Sigmoid colon (tissue), 6 donors: ENCODE measurements at regions not wholly inside any gene's neighbourhood (a gene's known extent, or its start where the extent isn't known, plus 50 kb on each side); places are given as distances from the start of the nearest gene placed in this dataset.

Experiments
- DNase-seq: peaks from one replicate; pipeline ENCODE4 v3.0.0-alpha.2; 2019
- H3K27ac ChIP-seq, 4 donors: fragments of 200-600 bp; sonication (generic); one replicate each; pipeline ENCODE4 v1.5.1; 2016 to 2019; ENCODE audit warnings: mild to moderate bottlenecking in 1 of 4
- H3K27me3 ChIP-seq, 3 donors: fragments of 200-600 bp; sonication (generic); one replicate each; pipeline ENCODE4 v1.5.1; 2019; ENCODE audit warnings: mild to moderate bottlenecking in 1 of 3
- H3K36me3 ChIP-seq, 4 donors: fragments of 200-600 bp; sonication (generic); one replicate each; pipeline ENCODE4 v1.5.1; 2016 to 2019
- H3K4me1 ChIP-seq, 4 donors: fragments of 200-600 bp; sonication (generic); one replicate each; pipeline ENCODE4 v1.5.1; 2017 to 2019
- H3K4me3 ChIP-seq, 4 donors: fragments of 200-600 bp; sonication (generic); one replicate each; pipeline ENCODE4 v1.5.1; 2017 to 2019; ENCODE audit warnings: mild to moderate bottlenecking in 2 of 4, moderate library complexity in 1 of 4
- H3K9me3 ChIP-seq, 4 donors: fragments of 200-600 bp in 3 of 4; sonication (generic) in 3 of 4; one replicate each; pipeline versions ENCODE4 v1.5.1 to v1.6.1; 2013 to 2019
- CTCF ChIP-seq, 4 experiments: fragments of 450-650 bp in 3 of 4; fragments of 200-600 bp in 1 of 4; IDR thresholded peaks; one replicate each; pipeline ENCODE4 v1.5.1; 2016 to 2019; ENCODE audit warnings: antibody characterized with exemption in 4 of 4, mild to moderate bottlenecking in 3 of 4, moderate library complexity in 2 of 4
- EP300 ChIP-seq, 4 donors: sonication (generic); formaldehyde crosslinking; IDR thresholded peaks; one replicate each; pipeline ENCODE4 v1.6.1; 2017; ENCODE audit warnings: antibody characterized with exemption in 4 of 4
- POLR2A ChIP-seq, 2 donors: fragments of 450-650 bp; IDR thresholded peaks; one replicate each; pipeline ENCODE4 v1.6.1; 2016; ENCODE audit warnings: antibody characterized with exemption in 2 of 2, mild to moderate bottlenecking in 2 of 2, moderate library complexity in 2 of 2
- POLR2AphosphoS5 ChIP-seq, 4 donors: sonication (generic); formaldehyde crosslinking; IDR thresholded peaks; one replicate each; pipeline ENCODE4 v1.6.1; 2017; ENCODE audit warnings: antibody characterized with exemption in 4 of 4
- WGBS, 2 donors: extraction: QIAGEN DNeasy Blood & Tissue Kit; methylation state at CpG; one replicate each; pipeline ENCODE4 v1.1.7; 2013; 5-methylcytosine and 5-hydroxymethylcytosine counted together
- intact Hi-C: fragments of 100-400 bp; cut with DNase I; formaldehyde crosslinking; loops from one replicate; pipeline ENCODE4 v1.15.1; 2023
- donor health status: healthy with polysubstance abuse.
- donor health status: healthy.

GRCh38 chr17:79500745-79501618 is 109.9 kb downstream of the RBFOX3 start:
- H3K4me1 ChIP-seq = peaks cover 0 to 7% (median 0%) of the 10 kb centered on the region in 4 donors
- no peaks in the 10 kb centered on the region for H3K9me3 ChIP-seq
- no peak for DNase-seq
- intact Hi-C loops = no loop called here
- no peaks in the 10 kb centered on the region for H3K36me3 ChIP-seq
- H3K27me3 ChIP-seq = no peaks in the 10 kb centered on the region
- no peak overlapping the region for H3K27ac ChIP-seq
- 17 to 42% methylated on average over 23 of the region's 23 CpGs for WGBS, 2 donors
- TF ChIP-seq CTCF (IDR thresholded peaks at IDR 0.05) (no peak), EP300 (IDR thresholded peaks at IDR 0.05) (no peak), POLR2AphosphoS5 (IDR thresholded peaks at IDR 0.05) (no peak), POLR2A (IDR thresholded peaks at IDR 0.05) (no peak)
- no peak overlapping the region for H3K4me3 ChIP-seq

GRCh38 chr17:79498854-79499253 is 112.0 kb downstream of the RBFOX3 start:
- no peaks in the 10 kb centered on the region for H3K27me3 ChIP-seq
- intact Hi-C loops = no loop called here
- WGBS, 2 donors = 0% methylated on average over 1 of the region's 1 CpG

GRCh38 chr17:79497777-79498348 is 113.0 kb downstream of the RBFOX3 start:
- WGBS, 2 donors = 92 to 94% methylated on average over 4 of the region's 4 CpGs
- intact Hi-C loops = no loop called here

More at GRCh38 chr17:79498854-79499253, 112.0 kb downstream of the RBFOX3 start:
- no peaks in the 10 kb centered on the region for H3K36me3 ChIP-seq
- H3K4me1 ChIP-seq = peaks cover 0 to 7% (median 0%) of the 10 kb centered on the region in 4 donors
- no peak for TF ChIP-seq POLR2A (IDR thresholded peaks at IDR 0.05)
- TF ChIP-seq EP300 (IDR thresholded peaks at IDR 0.05) = no peak
- TF ChIP-seq POLR2AphosphoS5 (IDR thresholded peaks at IDR 0.05) = no peak
- TF ChIP-seq CTCF (IDR thresholded peaks at IDR 0.05) = no peak
- no peak for DNase-seq
- H3K4me3 ChIP-seq = no peak overlapping the region
- H3K27ac ChIP-seq = no peak overlapping the region
- no peaks in the 10 kb centered on the region for H3K9me3 ChIP-seq

GRCh38 chr17:79496422-79497005 is 114.3 kb downstream of the RBFOX3 start:
- Histone ChIP-seq H3K27ac (no peak overlapping the region), H3K4me1 (peaks cover 0 to 7% (median 0%) of the 10 kb centered on the region in 4 donors), H3K9me3 (no peaks in the 10 kb centered on the region), H3K4me3 (no peak overlapping the region), H3K36me3 (no peaks in the 10 kb centered on the region), H3K27me3 (no peaks in the 10 kb centered on the region)
- TF ChIP-seq POLR2AphosphoS5 (IDR thresholded peaks at IDR 0.05) (no peak), POLR2A (IDR thresholded peaks at IDR 0.05) (no peak), EP300 (IDR thresholded peaks at IDR 0.05) (no peak), CTCF (IDR thresholded peaks at IDR 0.05) (no peak)
- intact Hi-C loops = no loop called here
- DNase-seq = no peak
- WGBS, 2 donors = 57 to 67% methylated on average over 13 of the region's 13 CpGs

More at GRCh38 chr17:79497777-79498348, 113.0 kb downstream of the RBFOX3 start:
- TF ChIP-seq EP300 (IDR thresholded peaks at IDR 0.05) (no peak), POLR2AphosphoS5 (IDR thresholded peaks at IDR 0.05) (no peak), CTCF (IDR thresholded peaks at IDR 0.05) (no peak), POLR2A (IDR thresholded peaks at IDR 0.05) (no peak)
- Histone ChIP-seq H3K36me3 (no peaks in the 10 kb centered on the region), H3K4me3 (no peak overlapping the region), H3K4me1 (peaks cover 0 to 7% (median 0%) of the 10 kb centered on the region in 4 donors), H3K9me3 (no peaks in the 10 kb centered on the region), H3K27me3 (no peaks in the 10 kb centered on the region), H3K27ac (no peak overlapping the region)
- DNase-seq = no peak
